ENCODE measurements at regions not wholly inside any gene's neighbourhood (a gene's known extent, or its start where the extent isn't known, plus 50 kb on each side); places are given as distances from the start of the nearest gene placed in this dataset.

DNA sequence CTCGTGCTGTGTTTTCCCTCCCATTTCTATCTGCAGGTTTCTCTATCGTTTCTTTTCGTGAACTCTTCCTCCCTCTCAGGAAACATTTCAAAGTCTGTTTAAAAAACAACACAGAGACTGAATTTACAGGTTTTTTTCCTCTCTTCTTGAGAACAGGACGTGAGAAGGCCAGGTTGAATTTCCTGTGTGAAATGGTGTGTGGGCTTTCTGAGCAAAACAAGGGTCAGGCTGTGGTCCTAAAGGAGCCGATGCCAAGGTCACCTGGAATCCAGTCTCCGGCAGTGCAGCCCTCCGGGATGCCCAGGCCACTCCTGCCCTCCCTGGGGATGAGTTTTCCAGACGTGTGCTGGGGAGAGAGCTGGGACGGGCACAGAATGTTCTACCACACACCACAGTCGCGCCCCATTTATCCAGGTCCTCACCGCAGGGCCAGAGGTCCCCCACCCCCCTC lies 62.7 kb upstream of the RUNX3 start (continued):
- TF ChIP-seq, protein P1, sequence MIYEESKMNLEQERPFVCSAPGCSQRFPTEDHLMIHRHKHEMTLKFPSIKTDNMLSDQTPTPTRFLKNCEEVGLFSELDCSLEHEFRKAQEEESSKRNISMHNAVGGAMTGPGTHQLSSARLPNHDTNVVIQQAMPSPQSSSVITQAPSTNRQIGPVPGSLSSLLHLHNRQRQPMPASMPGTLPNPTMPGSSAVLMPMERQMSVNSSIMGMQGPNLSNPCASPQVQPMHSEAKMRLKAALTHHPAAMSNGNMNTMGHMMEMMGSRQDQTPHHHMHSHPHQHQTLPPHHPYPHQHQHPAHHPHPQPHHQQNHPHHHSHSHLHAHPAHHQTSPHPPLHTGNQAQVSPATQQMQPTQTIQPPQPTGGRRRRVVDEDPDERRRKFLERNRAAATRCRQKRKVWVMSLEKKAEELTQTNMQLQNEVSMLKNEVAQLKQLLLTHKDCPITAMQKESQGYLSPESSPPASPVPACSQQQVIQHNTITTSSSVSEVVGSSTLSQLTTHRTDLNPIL (CRISPR knock-in tag; IDR thresholded peaks at IDR 0.05; ENCODE audit: low read depth), result no peak
- TF ChIP-seq PPARA (CRISPR knock-in tag; IDR thresholded peaks at IDR 0.05; ENCODE audit: borderline replicate concordance), result no peak
- no peak for TF ChIP-seq ZNF70 (CRISPR knock-in tag; IDR thresholded peaks at IDR 0.05)
- no peak for TF ChIP-seq ZNF8 (CRISPR knock-in tag; IDR thresholded peaks at IDR 0.05)
- no peak for TF ChIP-seq ISL1 (CRISPR knock-in tag; IDR thresholded peaks at IDR 0.05)

DNA sequence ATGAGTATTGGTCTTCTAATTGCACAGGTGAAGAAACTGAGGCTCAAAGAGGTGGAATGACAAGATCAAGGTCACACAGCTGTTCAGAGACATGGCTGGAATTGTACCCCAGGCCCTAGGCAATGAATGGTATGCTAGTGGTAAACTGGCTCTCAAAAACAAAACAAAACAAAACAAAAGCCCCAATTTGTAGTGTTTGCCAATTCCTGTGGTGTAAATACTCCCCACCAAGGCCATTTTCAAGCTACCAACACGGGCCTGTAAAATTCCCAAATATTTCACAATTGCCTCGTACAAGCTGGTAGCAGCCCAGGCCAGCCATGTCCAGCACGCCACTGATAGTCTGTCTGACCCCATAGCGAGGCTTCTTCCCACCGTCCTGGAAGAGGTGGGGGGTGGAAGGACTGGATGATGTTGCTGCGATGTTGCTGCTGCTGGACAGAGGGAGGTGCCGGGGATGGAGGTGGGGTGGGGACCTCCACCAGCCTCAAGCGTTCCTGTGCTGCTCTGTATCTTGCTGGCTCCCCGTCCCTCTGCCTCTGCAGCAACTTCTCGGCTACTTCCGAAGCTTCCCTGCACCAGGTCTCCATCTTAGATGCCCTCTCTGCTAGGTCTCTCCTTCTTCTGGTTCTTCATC lies 62.2 kb upstream of the RUNX3 start:
- TF ChIP-seq PPARA (CRISPR knock-in tag; IDR thresholded peaks at IDR 0.05; ENCODE audit: borderline replicate concordance) (no peak), ISL1 (CRISPR knock-in tag; IDR thresholded peaks at IDR 0.05) (no peak), ZNF70 (CRISPR knock-in tag; IDR thresholded peaks at IDR 0.05) (no peak), ARNTL (CRISPR knock-in tag; IDR thresholded peaks at IDR 0.05; ENCODE audit: borderline replicate concordance, low read depth) (no peak), TCF4 (CRISPR knock-in tag; IDR thresholded peaks at IDR 0.05; ENCODE audit: borderline replicate concordance) (no peak), ZNF8 (CRISPR knock-in tag; IDR thresholded peaks at IDR 0.05) (no peak), OSR1 (CRISPR knock-in tag; IDR thresholded peaks at IDR 0.05) (no peak), ZNF565 (CRISPR knock-in tag; conservative IDR thresholded peaks at IDR 0.05; ENCODE audit: low read depth) (no peak), SNAI2 (CRISPR knock-in tag; IDR thresholded peaks at IDR 0.05) (no peak), BACH2 (CRISPR knock-in tag; IDR thresholded peaks at IDR 0.05; ENCODE audit: borderline replicate concordance) (no peak), ZFP3 (CRISPR knock-in tag; IDR thresholded peaks at IDR 0.05) (no peak), ZFP30 (CRISPR knock-in tag; IDR thresholded peaks at IDR 0.05) (no peak)
- TF ChIP-seq, protein P2, sequence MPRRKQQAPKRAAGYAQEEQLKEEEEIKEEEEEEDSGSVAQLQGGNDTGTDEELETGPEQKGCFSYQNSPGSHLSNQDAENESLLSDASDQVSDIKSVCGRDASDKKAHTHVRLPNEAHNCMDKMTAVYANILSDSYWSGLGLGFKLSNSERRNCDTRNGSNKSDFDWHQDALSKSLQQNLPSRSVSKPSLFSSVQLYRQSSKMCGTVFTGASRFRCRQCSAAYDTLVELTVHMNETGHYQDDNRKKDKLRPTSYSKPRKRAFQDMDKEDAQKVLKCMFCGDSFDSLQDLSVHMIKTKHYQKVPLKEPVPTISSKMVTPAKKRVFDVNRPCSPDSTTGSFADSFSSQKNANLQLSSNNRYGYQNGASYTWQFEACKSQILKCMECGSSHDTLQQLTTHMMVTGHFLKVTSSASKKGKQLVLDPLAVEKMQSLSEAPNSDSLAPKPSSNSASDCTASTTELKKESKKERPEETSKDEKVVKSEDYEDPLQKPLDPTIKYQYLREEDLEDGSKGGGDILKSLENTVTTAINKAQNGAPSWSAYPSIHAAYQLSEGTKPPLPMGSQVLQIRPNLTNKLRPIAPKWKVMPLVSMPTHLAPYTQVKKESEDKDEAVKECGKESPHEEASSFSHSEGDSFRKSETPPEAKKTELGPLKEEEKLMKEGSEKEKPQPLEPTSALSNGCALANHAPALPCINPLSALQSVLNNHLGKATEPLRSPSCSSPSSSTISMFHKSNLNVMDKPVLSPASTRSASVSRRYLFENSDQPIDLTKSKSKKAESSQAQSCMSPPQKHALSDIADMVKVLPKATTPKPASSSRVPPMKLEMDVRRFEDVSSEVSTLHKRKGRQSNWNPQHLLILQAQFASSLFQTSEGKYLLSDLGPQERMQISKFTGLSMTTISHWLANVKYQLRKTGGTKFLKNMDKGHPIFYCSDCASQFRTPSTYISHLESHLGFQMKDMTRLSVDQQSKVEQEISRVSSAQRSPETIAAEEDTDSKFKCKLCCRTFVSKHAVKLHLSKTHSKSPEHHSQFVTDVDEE (CRISPR knock-in tag; IDR thresholded peaks at IDR 0.05), result no peak
- TF ChIP-seq, protein P3, sequence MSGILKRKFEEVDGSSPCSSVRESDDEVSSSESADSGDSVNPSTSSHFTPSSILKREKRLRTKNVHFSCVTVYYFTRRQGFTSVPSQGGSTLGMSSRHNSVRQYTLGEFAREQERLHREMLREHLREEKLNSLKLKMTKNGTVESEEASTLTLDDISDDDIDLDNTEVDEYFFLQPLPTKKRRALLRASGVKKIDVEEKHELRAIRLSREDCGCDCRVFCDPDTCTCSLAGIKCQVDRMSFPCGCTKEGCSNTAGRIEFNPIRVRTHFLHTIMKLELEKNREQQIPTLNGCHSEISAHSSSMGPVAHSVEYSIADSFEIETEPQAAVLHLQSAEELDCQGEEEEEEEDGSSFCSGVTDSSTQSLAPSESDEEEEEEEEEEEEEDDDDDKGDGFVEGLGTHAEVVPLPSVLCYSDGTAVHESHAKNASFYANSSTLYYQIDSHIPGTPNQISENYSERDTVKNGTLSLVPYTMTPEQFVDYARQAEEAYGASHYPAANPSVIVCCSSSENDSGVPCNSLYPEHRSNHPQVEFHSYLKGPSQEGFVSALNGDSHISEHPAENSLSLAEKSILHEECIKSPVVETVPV (CRISPR knock-in tag; IDR thresholded peaks at IDR 0.05), result no peak
- TF ChIP-seq, protein P4, sequence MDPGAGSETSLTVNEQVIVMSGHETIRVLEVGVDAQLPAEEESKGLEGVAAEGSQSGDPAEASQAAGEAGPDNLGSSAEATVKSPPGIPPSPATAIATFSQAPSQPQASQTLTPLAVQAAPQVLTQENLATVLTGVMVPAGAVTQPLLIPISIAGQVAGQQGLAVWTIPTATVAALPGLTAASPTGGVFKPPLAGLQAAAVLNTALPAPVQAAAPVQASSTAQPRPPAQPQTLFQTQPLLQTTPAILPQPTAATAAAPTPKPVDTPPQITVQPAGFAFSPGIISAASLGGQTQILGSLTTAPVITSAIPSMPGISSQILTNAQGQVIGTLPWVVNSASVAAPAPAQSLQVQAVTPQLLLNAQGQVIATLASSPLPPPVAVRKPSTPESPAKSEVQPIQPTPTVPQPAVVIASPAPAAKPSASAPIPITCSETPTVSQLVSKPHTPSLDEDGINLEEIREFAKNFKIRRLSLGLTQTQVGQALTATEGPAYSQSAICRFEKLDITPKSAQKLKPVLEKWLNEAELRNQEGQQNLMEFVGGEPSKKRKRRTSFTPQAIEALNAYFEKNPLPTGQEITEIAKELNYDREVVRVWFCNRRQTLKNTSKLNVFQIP (CRISPR knock-in tag; IDR thresholded peaks at IDR 0.05; ENCODE audit: borderline replicate concordance, low read depth), result no peak
- ATAC-seq, result no peak

DNA sequence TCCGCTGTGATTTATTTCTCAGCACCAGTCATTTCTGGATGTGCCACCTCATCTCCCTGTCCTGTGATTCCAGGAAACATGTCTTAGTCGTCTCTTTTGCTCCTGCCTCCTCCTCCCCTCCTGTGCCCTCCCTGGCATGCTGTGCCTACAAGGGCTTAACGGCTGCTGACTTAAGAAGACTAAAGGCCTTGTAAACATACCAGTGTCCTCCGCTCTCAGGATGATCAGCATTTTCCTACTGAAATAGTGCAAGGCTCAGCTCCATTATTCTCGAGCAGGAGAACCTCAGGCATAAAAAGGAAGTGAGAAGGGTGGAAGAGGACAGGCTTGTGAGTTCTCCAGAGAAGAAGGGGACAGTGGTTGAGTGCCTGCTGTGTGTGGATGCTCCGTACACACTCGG lies 61.6 kb upstream of the RUNX3 start:
- ATAC-seq, result no peak
- TF ChIP-seq ZNF565 (CRISPR knock-in tag; conservative IDR thresholded peaks at IDR 0.05; ENCODE audit: low read depth), result no peak
- no peak for TF ChIP-seq ZC3H10 (CRISPR knock-in tag; IDR thresholded peaks at IDR 0.05)
- no peak for TF ChIP-seq ARNTL (CRISPR knock-in tag; IDR thresholded peaks at IDR 0.05; ENCODE audit: borderline replicate concordance, low read depth)
- TF ChIP-seq TCF4 (CRISPR knock-in tag; IDR thresholded peaks at IDR 0.05; ENCODE audit: borderline replicate concordance), result no peak
- TF ChIP-seq ZNF8 (CRISPR knock-in tag; IDR thresholded peaks at IDR 0.05), result no peak
- TF ChIP-seq ZFP3 (CRISPR knock-in tag; IDR thresholded peaks at IDR 0.05), result no peak
- TF ChIP-seq ZFP30 (CRISPR knock-in tag; IDR thresholded peaks at IDR 0.05), result no peak
- TF ChIP-seq, protein P1 (CRISPR knock-in tag; IDR thresholded peaks at IDR 0.05; ENCODE audit: low read depth), result no peak
- TF ChIP-seq, protein P5, sequence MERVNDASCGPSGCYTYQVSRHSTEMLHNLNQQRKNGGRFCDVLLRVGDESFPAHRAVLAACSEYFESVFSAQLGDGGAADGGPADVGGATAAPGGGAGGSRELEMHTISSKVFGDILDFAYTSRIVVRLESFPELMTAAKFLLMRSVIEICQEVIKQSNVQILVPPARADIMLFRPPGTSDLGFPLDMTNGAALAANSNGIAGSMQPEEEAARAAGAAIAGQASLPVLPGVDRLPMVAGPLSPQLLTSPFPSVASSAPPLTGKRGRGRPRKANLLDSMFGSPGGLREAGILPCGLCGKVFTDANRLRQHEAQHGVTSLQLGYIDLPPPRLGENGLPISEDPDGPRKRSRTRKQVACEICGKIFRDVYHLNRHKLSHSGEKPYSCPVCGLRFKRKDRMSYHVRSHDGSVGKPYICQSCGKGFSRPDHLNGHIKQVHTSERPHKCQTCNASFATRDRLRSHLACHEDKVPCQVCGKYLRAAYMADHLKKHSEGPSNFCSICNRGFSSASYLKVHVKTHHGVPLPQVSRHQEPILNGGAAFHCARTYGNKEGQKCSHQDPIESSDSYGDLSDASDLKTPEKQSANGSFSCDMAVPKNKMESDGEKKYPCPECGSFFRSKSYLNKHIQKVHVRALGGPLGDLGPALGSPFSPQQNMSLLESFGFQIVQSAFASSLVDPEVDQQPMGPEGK (CRISPR knock-in tag; IDR thresholded peaks at IDR 0.05; ENCODE audit: borderline replicate concordance), result no peak
- TF ChIP-seq TOX (CRISPR knock-in tag; IDR thresholded peaks at IDR 0.05; ENCODE audit: borderline replicate concordance), result no peak
- TF ChIP-seq RARB (CRISPR knock-in tag; IDR thresholded peaks at IDR 0.05), result no peak
- TF ChIP-seq, protein P2 (CRISPR knock-in tag; IDR thresholded peaks at IDR 0.05), result no peak
- no peak for TF ChIP-seq OSR1 (CRISPR knock-in tag; IDR thresholded peaks at IDR 0.05)
- TF ChIP-seq CSDC2 (CRISPR knock-in tag; IDR thresholded peaks at IDR 0.05), result no peak
- no peak for TF ChIP-seq GLIS3 (CRISPR knock-in tag; IDR thresholded peaks at IDR 0.05)
- TF ChIP-seq ZNF70 (CRISPR knock-in tag; IDR thresholded peaks at IDR 0.05), result no peak
- no peak for TF ChIP-seq PPARA (CRISPR knock-in tag; IDR thresholded peaks at IDR 0.05; ENCODE audit: borderline replicate concordance)
- no peak for TF ChIP-seq BACH2 (CRISPR knock-in tag; IDR thresholded peaks at IDR 0.05; ENCODE audit: borderline replicate concordance)
